ENCODE measurements at regions not wholly inside any gene's neighbourhood (a gene's known extent, or its start where the extent isn't known, plus 50 kb on each side); places are given as distances from the start of the nearest gene placed in this dataset.

GRCh38 chr11:23041001-23041503 is 180.8 kb upstream of the CCDC179 start:
- H3K36me3 ChIP-seq (ENCODE audit: control insufficient read depth, insufficient read depth, low read length, severe bottlenecking) = no peaks in the 10 kb centered on the region
- H3K9ac ChIP-seq (ENCODE audit: low read length) = no peak overlapping the region
- no peak overlapping the region for H3K4me3 ChIP-seq (ENCODE audit: low read length)
- H3K27me3 ChIP-seq (replicated peaks; ENCODE audit: control insufficient read depth, insufficient read depth, low read length) = no peaks in the 10 kb centered on the region
- H3K4me1 ChIP-seq (ENCODE audit: control insufficient read depth, insufficient read depth, low read length) = no peaks in the 10 kb centered on the region
- DNase-seq (ENCODE audit: low read depth) = no peak
- no peaks in the 10 kb centered on the region for H3K9me3 ChIP-seq (ENCODE audit: control insufficient read depth, low read length)

- no peak overlapping the region for H3K4me3 ChIP-seq (ENCODE audit: low read length)
- H3K4me1 ChIP-seq (ENCODE audit: control insufficient read depth, insufficient read depth, low read length) = no peaks in the 10 kb centered on the region
- no peak for DNase-seq (ENCODE audit: low read depth)
- H3K9me3 ChIP-seq (ENCODE audit: control insufficient read depth, low read length) = no peaks in the 10 kb centered on the region
- H3K9ac ChIP-seq (ENCODE audit: low read length) = no peak overlapping the region
- H3K36me3 ChIP-seq (ENCODE audit: control insufficient read depth, insufficient read depth, low read length, severe bottlenecking) = no peaks in the 10 kb centered on the region
- no peaks in the 10 kb centered on the region for H3K27me3 ChIP-seq (replicated peaks; ENCODE audit: control insufficient read depth, insufficient read depth, low read length)
These were observed 198.4 kb upstream of the CCDC179 start for GRCh38 chr11:23058656-23059055.

- Histone ChIP-seq H3K4me1 (ENCODE audit: control insufficient read depth, insufficient read depth, low read length) (no peaks in the 10 kb centered on the region), H3K9me3 (ENCODE audit: control insufficient read depth, low read length) (no peaks in the 10 kb centered on the region), H3K27me3 (replicated peaks; ENCODE audit: control insufficient read depth, insufficient read depth, low read length) (no peaks in the 10 kb centered on the region), H3K9ac (ENCODE audit: low read length) (no peak overlapping the region), H3K4me3 (ENCODE audit: low read length) (no peak overlapping the region), H3K36me3 (ENCODE audit: control insufficient read depth, insufficient read depth, low read length, severe bottlenecking) (no peaks in the 10 kb centered on the region)
- DNase-seq (ENCODE audit: low read depth) = no peak
These were observed 203.0 kb upstream of the CCDC179 start for GRCh38 chr11:23063276-23063675.

- Histone ChIP-seq H3K4me3 (ENCODE audit: low read length) (no peak overlapping the region), H3K27me3 (replicated peaks; ENCODE audit: control insufficient read depth, insufficient read depth, low read length) (no peaks in the 10 kb centered on the region), H3K9ac (ENCODE audit: low read length) (no peak overlapping the region), H3K4me1 (ENCODE audit: control insufficient read depth, insufficient read depth, low read length) (peaks cover 3% of the 10 kb centered on the region), H3K9me3 (ENCODE audit: control insufficient read depth, low read length) (no peaks in the 10 kb centered on the region), H3K36me3 (ENCODE audit: control insufficient read depth, insufficient read depth, low read length, severe bottlenecking) (no peaks in the 10 kb centered on the region)
- DNase-seq (ENCODE audit: low read depth) = peak; percentile 73
These were observed 218.2 kb upstream of the CCDC179 start for GRCh38 chr11:23078289-23078971.

- Histone ChIP-seq H3K9ac (ENCODE audit: low read length) (no peak overlapping the region), H3K4me1 (ENCODE audit: control insufficient read depth, insufficient read depth, low read length) (peaks cover 3% of the 10 kb centered on the region), H3K4me3 (ENCODE audit: low read length) (no peak overlapping the region), H3K36me3 (ENCODE audit: control insufficient read depth, insufficient read depth, low read length, severe bottlenecking) (no peaks in the 10 kb centered on the region), H3K27me3 (replicated peaks; ENCODE audit: control insufficient read depth, insufficient read depth, low read length) (no peaks in the 10 kb centered on the region), H3K9me3 (ENCODE audit: control insufficient read depth, low read length) (no peaks in the 10 kb centered on the region)
- DNase-seq (ENCODE audit: low read depth) = peak; percentile 60
These were observed 219.1 kb upstream of the CCDC179 start for GRCh38 chr11:23079382-23079813.

GRCh38 chr11:23087407-23087806 is 227.1 kb upstream of the CCDC179 start:
- Histone ChIP-seq H3K27me3 (replicated peaks; ENCODE audit: control insufficient read depth, insufficient read depth, low read length) (no peaks in the 10 kb centered on the region), H3K4me1 (ENCODE audit: control insufficient read depth, insufficient read depth, low read length) (no peaks in the 10 kb centered on the region), H3K9ac (ENCODE audit: low read length) (no peak overlapping the region), H3K9me3 (ENCODE audit: control insufficient read depth, low read length) (no peaks in the 10 kb centered on the region), H3K4me3 (ENCODE audit: low read length) (no peak overlapping the region), H3K36me3 (ENCODE audit: control insufficient read depth, insufficient read depth, low read length, severe bottlenecking) (no peaks in the 10 kb centered on the region)
- DNase-seq (ENCODE audit: low read depth) = no peak

GRCh38 chr11:23090659-23091058 is 230.4 kb upstream of the CCDC179 start:
- no peaks in the 10 kb centered on the region for H3K27me3 ChIP-seq (replicated peaks; ENCODE audit: control insufficient read depth, insufficient read depth, low read length)
- H3K9ac ChIP-seq (ENCODE audit: low read length) = no peak overlapping the region
- H3K9me3 ChIP-seq (ENCODE audit: control insufficient read depth, low read length) = no peaks in the 10 kb centered on the region
- DNase-seq (ENCODE audit: low read depth) = no peak
- no peak overlapping the region for H3K4me3 ChIP-seq (ENCODE audit: low read length)
- no peaks in the 10 kb centered on the region for H3K36me3 ChIP-seq (ENCODE audit: control insufficient read depth, insufficient read depth, low read length, severe bottlenecking)
- H3K4me1 ChIP-seq (ENCODE audit: control insufficient read depth, insufficient read depth, low read length) = peaks cover under 1% of the 10 kb centered on the region

GRCh38 chr11:23095650-23096189 is 235.4 kb upstream of the CCDC179 start:
- H3K4me3 ChIP-seq (ENCODE audit: low read length) = no peak overlapping the region
- DNase-seq (ENCODE audit: low read depth) = no peak
- H3K9me3 ChIP-seq (ENCODE audit: control insufficient read depth, low read length) = no peaks in the 10 kb centered on the region
- no peaks in the 10 kb centered on the region for H3K36me3 ChIP-seq (ENCODE audit: control insufficient read depth, insufficient read depth, low read length, severe bottlenecking)
- H3K4me1 ChIP-seq (ENCODE audit: control insufficient read depth, insufficient read depth, low read length) = peaks cover 21% of the 10 kb centered on the region
- no peaks in the 10 kb centered on the region for H3K27me3 ChIP-seq (replicated peaks; ENCODE audit: control insufficient read depth, insufficient read depth, low read length)
- no peak overlapping the region for H3K9ac ChIP-seq (ENCODE audit: low read length)

GRCh38 chr11:23097891-23098290 is 237.6 kb upstream of the CCDC179 start:
- H3K4me3 ChIP-seq (ENCODE audit: low read length) = no peak overlapping the region
- H3K9me3 ChIP-seq (ENCODE audit: control insufficient read depth, low read length) = no peaks in the 10 kb centered on the region
- no peak overlapping the region for H3K9ac ChIP-seq (ENCODE audit: low read length)
- no peak for DNase-seq (ENCODE audit: low read depth)
- H3K36me3 ChIP-seq (ENCODE audit: control insufficient read depth, insufficient read depth, low read length, severe bottlenecking) = no peaks in the 10 kb centered on the region
- peaks cover 21% of the 10 kb centered on the region for H3K4me1 ChIP-seq (ENCODE audit: control insufficient read depth, insufficient read depth, low read length)
- no peaks in the 10 kb centered on the region for H3K27me3 ChIP-seq (replicated peaks; ENCODE audit: control insufficient read depth, insufficient read depth, low read length)

GRCh38 chr11:23099256-23099655 is 239.0 kb upstream of the CCDC179 start:
- no peaks in the 10 kb centered on the region for H3K36me3 ChIP-seq (ENCODE audit: control insufficient read depth, insufficient read depth, low read length, severe bottlenecking)
- H3K27me3 ChIP-seq (replicated peaks; ENCODE audit: control insufficient read depth, insufficient read depth, low read length) = no peaks in the 10 kb centered on the region
- H3K9ac ChIP-seq (ENCODE audit: low read length) = no peak overlapping the region
- no peak overlapping the region for H3K4me3 ChIP-seq (ENCODE audit: low read length)
- no peak for DNase-seq (ENCODE audit: low read depth)
- H3K9me3 ChIP-seq (ENCODE audit: control insufficient read depth, low read length) = no peaks in the 10 kb centered on the region
- H3K4me1 ChIP-seq (ENCODE audit: control insufficient read depth, insufficient read depth, low read length) = peaks cover 21% of the 10 kb centered on the region

GRCh38 chr11:23100726-23101125 is 240.5 kb upstream of the CCDC179 start:
- no peak for DNase-seq (ENCODE audit: low read depth)
- Histone ChIP-seq H3K4me1 (ENCODE audit: control insufficient read depth, insufficient read depth, low read length) (peaks cover 20% of the 10 kb centered on the region), H3K9ac (ENCODE audit: low read length) (no peak overlapping the region), H3K4me3 (ENCODE audit: low read length) (no peak overlapping the region), H3K9me3 (ENCODE audit: control insufficient read depth, low read length) (no peaks in the 10 kb centered on the region), H3K27me3 (replicated peaks; ENCODE audit: control insufficient read depth, insufficient read depth, low read length) (no peaks in the 10 kb centered on the region), H3K36me3 (ENCODE audit: control insufficient read depth, insufficient read depth, low read length, severe bottlenecking) (no peaks in the 10 kb centered on the region)
